Esophagus muscularis mucosa (tissue), 4 donors: ENCODE measurements at regions not wholly inside any gene's neighbourhood (a gene's known extent, or its start where the extent isn't known, plus 50 kb on each side); places are given as distances from the start of the nearest gene placed in this dataset.
"Not testable (repeated sequence)": the region's sequence is repeated elsewhere in the genome, so short reads cannot be mapped to it uniquely, and the experiment has no call there.

ENCODE experiments used
- DNase-seq: peaks from one replicate; pipeline ENCODE4 v3.0.0-alpha.2; 2017; ENCODE audit errors: extremely low spot score
- H3K27ac ChIP-seq, 4 donors: fragments of 200-600 bp; sonication (generic); replicated peaks in 1 of 4; 1 replicate in 3 of 4; 2 replicates in 1 of 4; pipeline ENCODE4 v1.5.1; 2016 to 2019; ENCODE audit warnings: mild to moderate bottlenecking in 1 of 4
- H3K27me3 ChIP-seq, 4 donors: fragments of 200-600 bp; sonication (generic); one replicate each; pipeline versions ENCODE4 v1.5.1 to v1.6.0; 2016 to 2019
- H3K36me3 ChIP-seq, 4 donors: fragments of 200-600 bp; sonication (generic); one replicate each; pipeline ENCODE4 v1.5.1; 2016 to 2019
- H3K4me1 ChIP-seq, 4 donors: fragments of 200-600 bp; sonication (generic); one replicate each; pipeline ENCODE4 v1.5.1; 2016 to 2019
- H3K4me3 ChIP-seq, 4 donors: fragments of 200-600 bp; sonication (generic); 1 replicate in 2 of 4; 2 replicates in 2 of 4; pipeline ENCODE4 v1.5.1; 2016 to 2019; ENCODE audit warnings: mild to moderate bottlenecking in 4 of 4, moderate library complexity in 1 of 4
- H3K9me3 ChIP-seq, 4 donors: fragments of 200-600 bp; sonication (generic); 1 replicate in 3 of 4; 2 replicates in 1 of 4; pipeline ENCODE4 v1.5.1; 2016 to 2019
- EP300 ChIP-seq: sonication (generic); formaldehyde crosslinking; IDR thresholded peaks from one replicate; pipeline ENCODE4 v1.6.1; 2017; ENCODE audit warnings: antibody characterized with exemption
- POLR2A ChIP-seq: fragments of 450-650 bp; IDR thresholded peaks from one replicate; pipeline ENCODE4 v1.6.1; 2017; ENCODE audit warnings: antibody characterized with exemption, moderate library complexity, mild to moderate bottlenecking, low read depth
- POLR2AphosphoS5 ChIP-seq, 2 donors: sonication (generic); formaldehyde crosslinking; IDR thresholded peaks; one replicate each; pipeline ENCODE4 v1.6.1; 2017; ENCODE audit warnings: antibody characterized with exemption in 2 of 2
- WGBS: methylation state at CpG from one replicate; pipeline ENCODE4 v1.1.5; 2018; 5-methylcytosine and 5-hydroxymethylcytosine counted together
- intact Hi-C: fragments of 100-400 bp; cut with DNase I; formaldehyde crosslinking; loops from one replicate; pipeline ENCODE4 v1.15.1; 2023
- TF ChIP-seq, protein P1 (sequence below), 3 experiments: fragments of 200-600 bp in 2 of 3; fragments of 450-650 bp in 1 of 3; sonication (generic) in 2 of 3; IDR thresholded peaks; one replicate each; pipeline ENCODE4 v1.5.1; 2017 to 2019; ENCODE audit warnings: antibody characterized with exemption in 3 of 3, mild to moderate bottlenecking in 2 of 3, moderate library complexity in 1 of 3

- Histone ChIP-seq H3K4me3 (no peak overlapping the region), H3K27me3 (no peaks in the 10 kb centered on the region), H3K27ac (no peak overlapping the region), H3K4me1 (no peaks in the 10 kb centered on the region), H3K9me3 (no peaks in the 10 kb centered on the region), H3K36me3 (no peaks in the 10 kb centered on the region)
- 74% methylated on average over 3 of the region's 3 CpGs for WGBS
- DNase-seq, result no peak
- no peak for TF ChIP-seq POLR2AphosphoS5 (IDR thresholded peaks at IDR 0.05)
- TF ChIP-seq, protein P1, sequence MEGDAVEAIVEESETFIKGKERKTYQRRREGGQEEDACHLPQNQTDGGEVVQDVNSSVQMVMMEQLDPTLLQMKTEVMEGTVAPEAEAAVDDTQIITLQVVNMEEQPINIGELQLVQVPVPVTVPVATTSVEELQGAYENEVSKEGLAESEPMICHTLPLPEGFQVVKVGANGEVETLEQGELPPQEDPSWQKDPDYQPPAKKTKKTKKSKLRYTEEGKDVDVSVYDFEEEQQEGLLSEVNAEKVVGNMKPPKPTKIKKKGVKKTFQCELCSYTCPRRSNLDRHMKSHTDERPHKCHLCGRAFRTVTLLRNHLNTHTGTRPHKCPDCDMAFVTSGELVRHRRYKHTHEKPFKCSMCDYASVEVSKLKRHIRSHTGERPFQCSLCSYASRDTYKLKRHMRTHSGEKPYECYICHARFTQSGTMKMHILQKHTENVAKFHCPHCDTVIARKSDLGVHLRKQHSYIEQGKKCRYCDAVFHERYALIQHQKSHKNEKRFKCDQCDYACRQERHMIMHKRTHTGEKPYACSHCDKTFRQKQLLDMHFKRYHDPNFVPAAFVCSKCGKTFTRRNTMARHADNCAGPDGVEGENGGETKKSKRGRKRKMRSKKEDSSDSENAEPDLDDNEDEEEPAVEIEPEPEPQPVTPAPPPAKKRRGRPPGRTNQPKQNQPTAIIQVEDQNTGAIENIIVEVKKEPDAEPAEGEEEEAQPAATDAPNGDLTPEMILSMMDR (IDR thresholded peaks at IDR 0.05), result no peak
- no peak for TF ChIP-seq POLR2A
- no peak for TF ChIP-seq EP300
- intact Hi-C loops, result no loop called here
Measured at GRCh38 chr21:25489673-25490072, 117.6 kb downstream of the MRPL39 start.

- intact Hi-C loops, result no loop called here
- no peak for TF ChIP-seq EP300
- no peak for TF ChIP-seq POLR2A
- Histone ChIP-seq H3K27me3 (no peaks in the 10 kb centered on the region), H3K4me1 (no peaks in the 10 kb centered on the region), H3K36me3 (no peaks in the 10 kb centered on the region), H3K9me3 (peaks cover 0 to 9% (median 3%) of the 10 kb centered on the region in 4 donors), H3K4me3 (no peak overlapping the region), H3K27ac (no peak overlapping the region)
- whole genome bisulfite sequencing, result 64% methylated on average over 3 of the region's 3 CpGs
- DNase-seq, result no peak
Measured at GRCh38 chr21:25487046-25487594, 120.2 kb downstream of the MRPL39 start.

DNA sequence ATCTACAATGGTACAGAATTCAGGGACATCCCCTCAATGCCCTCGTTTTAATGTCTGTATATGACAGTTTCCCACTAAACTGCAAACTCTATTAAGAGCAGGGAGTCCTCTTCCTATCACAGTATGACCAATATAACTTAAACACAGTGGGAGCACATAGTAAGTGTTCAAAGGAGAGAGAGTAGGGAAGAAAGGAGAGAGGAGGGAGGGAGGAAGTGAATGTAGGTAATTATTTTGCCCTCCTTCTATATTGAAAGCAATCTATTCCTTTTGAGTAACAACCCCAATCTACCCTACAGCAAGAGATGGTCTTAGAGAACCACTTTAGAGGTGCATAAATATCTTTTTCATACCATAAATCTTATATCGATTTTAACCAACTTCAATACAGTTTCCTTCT, 121.4 kb downstream of the MRPL39 start:
- no peak for DNase-seq
- Histone ChIP-seq H3K4me3 (no peak overlapping the region), H3K27ac (no peak overlapping the region), H3K9me3 (peaks cover 0 to 20% (median 13%) of the 10 kb centered on the region in 4 donors), H3K27me3 (no peaks in the 10 kb centered on the region), H3K4me1 (no peaks in the 10 kb centered on the region), H3K36me3 (no peaks in the 10 kb centered on the region)
- intact Hi-C loops, result no loop called here
- 78% methylated on average over 2 of the region's 2 CpGs for WGBS
- TF ChIP-seq, protein P1 (IDR thresholded peaks at IDR 0.05), result no peak
- TF ChIP-seq POLR2AphosphoS5 (IDR thresholded peaks at IDR 0.05) (no peak), EP300 (no peak), POLR2A (no peak)

DNA sequence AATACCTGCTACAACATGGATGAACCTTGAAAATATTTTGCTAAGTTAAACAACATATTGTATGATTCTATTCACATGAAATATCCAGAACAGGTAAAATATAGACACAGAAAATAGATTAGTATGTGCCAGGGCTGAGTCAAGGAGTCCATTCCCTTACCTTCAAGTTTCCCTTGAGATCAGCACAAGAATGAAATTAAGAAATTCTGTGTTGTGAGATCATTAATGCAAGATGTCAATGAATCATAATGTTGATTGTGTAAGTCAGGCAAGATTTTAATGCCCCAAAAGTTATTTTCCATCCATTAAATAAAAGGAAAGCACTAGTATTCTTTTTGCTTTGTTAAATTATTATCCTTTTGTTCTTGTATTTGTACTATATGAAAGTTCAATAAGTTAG, 139.4 kb downstream of the MRPL39 start:
- H3K4me3 ChIP-seq, result no peak overlapping the region
- intact Hi-C loops, result no loop called here
- H3K36me3 ChIP-seq, result no peaks in the 10 kb centered on the region
- peaks cover 0 to 8% (median 0%) of the 10 kb centered on the region in 4 donors for H3K4me1 ChIP-seq
- H3K27me3 ChIP-seq, result no peaks in the 10 kb centered on the region
- no peak for TF ChIP-seq POLR2A
- no peak for TF ChIP-seq POLR2AphosphoS5 (IDR thresholded peaks at IDR 0.05)
- no peak for TF ChIP-seq EP300
- TF ChIP-seq, protein P1 (IDR thresholded peaks at IDR 0.05), result no peak
- no peaks in the 10 kb centered on the region for H3K9me3 ChIP-seq
- no peak overlapping the region for H3K27ac ChIP-seq
- no peak for DNase-seq

DNA sequence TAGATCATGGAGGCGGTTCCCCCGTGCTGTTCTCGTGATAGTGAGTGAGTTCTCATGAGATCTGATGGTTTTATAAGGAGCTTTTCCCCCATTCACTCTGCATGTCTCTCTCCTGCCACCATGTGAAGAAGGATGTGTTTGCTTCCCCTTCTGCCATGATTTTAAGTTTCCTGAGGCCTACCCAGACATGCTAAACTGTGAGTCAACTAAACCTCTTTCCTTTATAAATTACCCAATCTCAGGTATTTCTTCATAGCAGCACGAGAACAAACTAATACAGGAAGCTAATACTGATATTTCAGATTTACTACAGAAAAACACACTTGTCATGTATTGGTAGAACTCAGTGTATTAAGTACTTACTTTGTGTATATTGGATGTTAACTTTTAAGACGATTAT, 140.2 kb downstream of the MRPL39 start:
- H3K36me3 ChIP-seq, H3K27ac ChIP-seq, H3K27me3 ChIP-seq, H3K4me3 ChIP-seq, intact Hi-C loops, H3K4me1 ChIP-seq, DNase-seq, H3K9me3 ChIP-seq: not testable (repeated sequence)
- 85% methylated on average over 5 of the region's 5 CpGs for WGBS

DNA sequence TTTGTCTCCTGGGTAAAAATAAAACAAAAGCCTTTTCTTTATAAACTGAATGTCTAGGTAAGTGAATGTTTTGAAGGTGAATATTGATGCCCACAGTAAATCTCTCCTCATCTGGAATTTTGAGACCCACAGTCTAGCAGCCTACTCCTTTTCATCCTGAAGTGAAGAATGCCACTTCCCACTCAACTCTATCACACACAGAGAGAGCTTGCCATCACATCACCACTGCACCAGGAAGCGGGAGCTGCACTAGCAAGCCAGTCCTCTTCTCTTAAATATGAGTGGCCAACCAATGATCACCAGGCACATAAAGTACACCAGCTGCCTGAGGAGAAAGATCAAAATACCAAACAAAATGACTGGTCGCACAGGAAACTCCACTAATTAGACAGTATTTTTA, 140.8 kb downstream of the MRPL39 start:
- intact Hi-C loops, result no loop called here
- no peak overlapping the region for H3K4me3 ChIP-seq

More for the DNA sequence above, 140.8 kb downstream of the MRPL39 start:
- TF ChIP-seq POLR2A (no peak), EP300 (no peak), POLR2AphosphoS5 (IDR thresholded peaks at IDR 0.05) (no peak)
- TF ChIP-seq, protein P1 (IDR thresholded peaks at IDR 0.05), result no peak
- 93% methylated on average over 2 of the region's 2 CpGs for WGBS
- Histone ChIP-seq H3K4me1 (peaks cover 0 to 8% (median 0%) of the 10 kb centered on the region in 4 donors), H3K36me3 (no peaks in the 10 kb centered on the region), H3K9me3 (no peaks in the 10 kb centered on the region), H3K27ac (no peak overlapping the region), H3K27me3 (no peaks in the 10 kb centered on the region)
- no peak for DNase-seq
